A549 (cell line): ENCODE measurements at regions not wholly inside any gene's neighbourhood (a gene's known extent, or its start where the extent isn't known, plus 50 kb on each side); places are given as distances from the start of the nearest gene placed in this dataset.
A peak's percentile ranks its signal among the peaks of the same experiment; 100 is the strongest.

ENCODE experiments used
- ATAC-seq, 2 experiments: fragments of 200-7000 bp in 1 of 2; fragments of >200 bp in 1 of 2; cut with Nextera tagmentation in 1 of 2; cut with Tn5 transposase in 1 of 2; 3 replicates each; pipeline versions ENCODE4 v1.8.0 to v1.9.1; 2018 to 2020; ENCODE audit warnings: mild to moderate bottlenecking in 1 of 2, moderate library complexity in 1 of 2
- CTCF ChIA-PET: fragments of 300-600 bp; sonication (Branson Sonifier 250); formaldehyde crosslinking; extraction: SDS; loops from one replicate; lab custom pipeline; 2021; ENCODE audit warnings: antibody characterized with exemption, inconsistent platforms; lab: Yijun Ruan, JAX
- POLR2A ChIA-PET: fragments of 350-600 bp; formaldehyde crosslinking; extraction: SDS; loops from one replicate; lab custom pipeline; 2021; ENCODE audit warnings: antibody characterized with exemption, inconsistent platforms; lab: Yijun Ruan, JAX
- DNase-seq, 2 experiments: peaks; one replicate each; pipeline versions ENCODE4 v3.0.0 to v3.0.0-alpha.2; 2011 to 2016; ENCODE audit warnings: low read depth in 1 of 2, low spot score in 1 of 2
- FAIRE-seq: peaks from 2 replicates; lab custom pipeline; 2011; peaks lifted over from hg19 to GRCh38; lab: Jason Lieb, UNC
- H3K27ac ChIP-seq, 2 experiments: fragments of >200 bp; sonication (Bioruptor Twin); formaldehyde crosslinking; 3 replicates each; pipeline ENCODE4 v1.5.1; 2016 to 2017
- H3K4me1 ChIP-seq: fragments of >200 bp; sonication (Bioruptor Twin); formaldehyde crosslinking; 3 replicates; pipeline ENCODE4 v1.6.1; 2016
- H3K4me2 ChIP-seq: fragments of >200 bp; sonication (Bioruptor Twin); formaldehyde crosslinking; 3 replicates; pipeline ENCODE4 v1.6.1; 2016
- H3K4me3 ChIP-seq: fragments of >200 bp; sonication (Bioruptor Twin); formaldehyde crosslinking; 3 replicates; pipeline ENCODE4 v1.5.1; 2016
- H3K9me3 ChIP-seq: fragments of >200 bp; sonication (Bioruptor Twin); formaldehyde crosslinking; 3 replicates; pipeline ENCODE4 v1.6.1; 2016
- BHLHE40 ChIP-seq: IDR thresholded peaks from 2 replicates; pipeline ENCODE4 v1.6.1; 2012; ENCODE audit warnings: low read depth, low read length, inconsistent platforms
- CHD4 ChIP-seq: fragments of 200-600 bp; sonication (generic); IDR thresholded peaks from 2 replicates; pipeline ENCODE4 v1.6.1; 2016; ENCODE audit warnings: antibody characterized with exemption, mild to moderate bottlenecking, borderline replicate concordance
- CTCF ChIP-seq: fragments of >200 bp; sonication (Bioruptor Twin); formaldehyde crosslinking; IDR thresholded peaks from 3 replicates; pipeline ENCODE4 v1.5.1; 2016
- FOSL2 ChIP-seq, 2 experiments: fragments of 450-650 bp in 1 of 2; fragments of >200 bp in 1 of 2; sonication (Bioruptor Twin) in 1 of 2; formaldehyde crosslinking; IDR thresholded peaks; 2 replicates each; pipeline versions ENCODE4 v1.5.0 to v1.6.1; 2016 to 2020; ENCODE audit warnings: mild to moderate bottlenecking in 1 of 2, moderate library complexity in 1 of 2
- FOXS1 ChIP-seq: fragments of 250-450 bp; sonication (Bioruptor Pico); IDR thresholded peaks from 2 replicates; pipeline ENCODE4 v1.5.0; 2020; ENCODE audit warnings: mild to moderate bottlenecking, moderate library complexity
- GATA3 ChIP-seq: IDR thresholded peaks from 2 replicates; pipeline ENCODE4 v1.6.1; 2012; ENCODE audit warnings: borderline replicate concordance
- HOXB5 ChIP-seq: fragments of 250-450 bp; sonication (Bioruptor Pico); IDR thresholded peaks from 2 replicates; pipeline ENCODE4 v1.5.0; 2020; ENCODE audit warnings: mild to moderate bottlenecking, moderate library complexity
- MAFK ChIP-seq: fragments of 450-650 bp; IDR thresholded peaks from 2 replicates; pipeline ENCODE4 v1.6.1; 2014; ENCODE audit not compliant: partially characterized antibody
- NFE2L2 ChIP-seq: fragments of 150-350 bp; conservative IDR thresholded peaks from 2 replicates; pipeline ENCODE4 v1.6.1; 2014; ENCODE audit warnings: low read length
- NPAS2 ChIP-seq: fragments of 250-450 bp; sonication (Bioruptor Pico); IDR thresholded peaks from 2 replicates; pipeline ENCODE4 v1.8.0; 2022; ENCODE audit warnings: mild to moderate bottlenecking, moderate library complexity, borderline replicate concordance
- PBX3 ChIP-seq: IDR thresholded peaks from 2 replicates; pipeline ENCODE4 v1.6.1; 2012
- RCOR1 ChIP-seq: fragments of 150-350 bp; IDR thresholded peaks from 2 replicates; pipeline ENCODE4 v1.6.1; 2014; ENCODE audit warnings: antibody characterized with exemption, low read length, low read depth
- RFX5 ChIP-seq: fragments of 450-650 bp; IDR thresholded peaks from 2 replicates; pipeline ENCODE4 v1.7.1; 2014; ENCODE audit warnings: antibody characterized with exemption, mild to moderate bottlenecking, moderate library complexity
- RNF2 ChIP-seq: fragments of 200-600 bp; sonication (generic); IDR thresholded peaks from 2 replicates; pipeline ENCODE4 v1.6.1; 2016; ENCODE audit warnings: low read depth, mild to moderate bottlenecking, antibody characterized with exemption, moderate library complexity, borderline replicate concordance
- ZNF302 ChIP-seq: fragments of 250-450 bp; sonication (Bioruptor Pico); IDR thresholded peaks from 2 replicates; pipeline ENCODE4 v1.9.0; 2021; ENCODE audit warnings: inconsistent platforms, mild to moderate bottlenecking, moderate library complexity
- WGBS: methylation state at CpG from one replicate; pipeline ENCODE4 v1.1.6; 2017; ENCODE audit errors: missing lambda C conversion rate; 5-methylcytosine and 5-hydroxymethylcytosine counted together

- TF ChIP-seq MAFK (peak; percentile 62), PBX3 (no peak)
- H3K4me2 ChIP-seq, result no peak overlapping the region
- no peaks in the 10 kb centered on the region for H3K9me3 ChIP-seq
- ChIA-PET CTCF (no interaction called here), POLR2A (no interaction called here)
- FAIRE-seq (no peak), ATAC-seq (no peak), DNase-seq (no peak)
- 72% methylated on average over 2 of the region's 2 CpGs for WGBS
- H3K27ac ChIP-seq, result no peak overlapping the region
- no peaks in the 10 kb centered on the region for H3K4me1 ChIP-seq
- no peak overlapping the region for H3K4me3 ChIP-seq
Measured at GRCh38 chr5:106595864-106596263, 1074.9 kb downstream of the EFNA5 start.

GRCh38 chr5:106584268-106584667, 1086.5 kb downstream of the EFNA5 start:
- 85% methylated on average over 10 of the region's 10 CpGs for WGBS
- Histone ChIP-seq H3K27ac (no peak overlapping the region), H3K4me3 (no peak overlapping the region), H3K9me3 (no peaks in the 10 kb centered on the region), H3K4me2 (no peak overlapping the region), H3K4me1 (no peaks in the 10 kb centered on the region)
- CTCF ChIA-PET, result interaction anchor here (0.6 kb wide), 1 partner anchor 16 kb away, joined by 3 read pairs; no protein-coding TSS in a partner anchor
- no peak for DNase-seq
- no peak for FAIRE-seq
- no peak for TF ChIP-seq FOSL2 (IDR thresholded peaks at IDR 0.05)
- no peak for TF ChIP-seq FOSL2 (CRISPR knock-in tag; IDR thresholded peaks at IDR 0.05)
- TF ChIP-seq GATA3, result no peak
- TF ChIP-seq, all 56 proteins: peak for 0
- POLR2A ChIA-PET, result no interaction called here
- ATAC-seq, result no peak

GRCh38 chr5:106578736-106579135, 1092.0 kb downstream of the EFNA5 start:
- Histone ChIP-seq H3K9me3 (no peaks in the 10 kb centered on the region), H3K4me3 (no peak overlapping the region), H3K27ac (no peak overlapping the region), H3K4me1 (no peaks in the 10 kb centered on the region), H3K4me2 (no peak overlapping the region)
- no peak for TF ChIP-seq CTCF
- TF ChIP-seq RNF2, result no peak
- TF ChIP-seq RFX5, result no peak
- TF ChIP-seq CHD4, result no peak
- no peak for TF ChIP-seq HOXB5 (CRISPR knock-in tag)
- no peak for TF ChIP-seq ZNF302
- TF ChIP-seq NFE2L2, result no peak
- no peak for DNase-seq
- ATAC-seq, result no peak
- FAIRE-seq, result no peak
- 56% methylated on average over 2 of the region's 2 CpGs for WGBS
- POLR2A ChIA-PET, result no interaction called here
- CTCF ChIA-PET, result no interaction called here

- no peak for TF ChIP-seq RCOR1
- no peak for TF ChIP-seq BHLHE40
- 0 out of 2 replicates have a peak, but pooled peaks have one; percentile 11 for TF ChIP-seq NPAS2 (CRISPR knock-in tag)
- TF ChIP-seq FOXS1 (CRISPR knock-in tag), result no peak
- WGBS, result 90% methylated on average over 8 of the region's 8 CpGs
- no peaks in the 10 kb centered on the region for H3K9me3 ChIP-seq
Measured at GRCh38 chr5:106574820-106575219, 1095.9 kb downstream of the EFNA5 start.

More at GRCh38 chr5:106574820-106575219, 1095.9 kb downstream of the EFNA5 start:
- no peaks in the 10 kb centered on the region for H3K4me1 ChIP-seq
- no peak overlapping the region for H3K4me2 ChIP-seq
- FAIRE-seq (no peak), ATAC-seq (no peak), DNase-seq (no peak)
- no peak overlapping the region for H3K4me3 ChIP-seq
- no peak overlapping the region for H3K27ac ChIP-seq
- ChIA-PET POLR2A (no interaction called here), CTCF (no interaction called here)
